GM12891 (cell line): ENCODE measurements at regions not wholly inside any gene's neighbourhood (a gene's known extent, or its start where the extent isn't known, plus 50 kb on each side); places are given as distances from the start of the nearest gene placed in this dataset.
"Not testable (repeated sequence)": the region's sequence is repeated elsewhere in the genome, so short reads cannot be mapped to it uniquely, and the experiment has no call there.

Experiments used
- DNase-seq: peaks from one replicate; pipeline ENCODE4 v3.0.0; 2011; ENCODE audit warnings: low spot score; ENCODE audit not compliant: insufficient read length
- FAIRE-seq: peaks from 2 replicates; lab custom pipeline; 2011; peaks lifted over from hg19 to GRCh38; lab: Jason Lieb, UNC
- PAX5 ChIP-seq: IDR thresholded peaks from 2 replicates; pipeline ENCODE4 v1.6.1; 2011; ENCODE audit warnings: low read length, moderate library complexity, mild to moderate bottlenecking; ENCODE audit not compliant: insufficient read depth, severe bottlenecking
- POLR2A ChIP-seq: IDR thresholded peaks from 2 replicates; pipeline ENCODE4 v1.6.1; 2011; ENCODE audit warnings: low read depth, low read length, control low read depth
- POLR2AphosphoS5 ChIP-seq: IDR thresholded peaks from 2 replicates; pipeline ENCODE4 v1.6.1; 2011; ENCODE audit warnings: low read depth, low read length, control low read depth
- POU2F2 ChIP-seq: IDR thresholded peaks from 2 replicates; pipeline ENCODE4 v1.6.1; 2011; ENCODE audit warnings: low read depth, mild to moderate bottlenecking, control low read depth, low read length, moderate library complexity
- SPI1 ChIP-seq: IDR thresholded peaks from 2 replicates; pipeline ENCODE4 v1.6.1; 2011; ENCODE audit warnings: low read depth, low read length, control low read depth
- TAF1 ChIP-seq: IDR thresholded peaks from 2 replicates; pipeline ENCODE4 v1.6.1; 2011; ENCODE audit warnings: low read depth, low read length, control low read depth

GRCh38 chr13:73665261-73665660, 468.9 kb downstream of the KLF12 start:
- FAIRE-seq, result no peak
- DNase-seq, result no peak
- TF ChIP-seq PAX5 (no peak), POLR2AphosphoS5 (no peak), SPI1 (no peak), POLR2A (no peak), TAF1 (no peak), POU2F2 (no peak)

DNA sequence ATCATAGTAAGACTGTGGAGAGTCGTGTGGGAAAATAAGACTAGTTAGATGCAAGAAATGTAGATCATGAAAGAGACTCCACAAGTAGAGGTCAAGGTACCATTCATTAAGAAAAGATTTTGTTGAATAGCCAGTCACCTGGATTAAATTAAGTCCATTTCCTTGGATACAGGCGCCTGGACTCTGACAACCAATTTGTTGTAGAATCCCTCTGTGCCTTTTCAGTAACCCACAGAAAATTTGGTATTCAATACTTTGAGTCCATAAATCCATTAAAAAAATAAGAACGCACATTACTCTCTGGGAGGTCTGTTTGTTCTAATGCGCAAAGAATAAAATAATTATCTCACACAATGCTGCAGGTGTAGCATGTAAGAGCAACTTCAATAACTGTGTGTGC, 469.4 kb downstream of the KLF12 start:
- no peak for FAIRE-seq
- TF ChIP-seq SPI1 (no peak), POLR2AphosphoS5 (no peak), TAF1 (no peak), POU2F2 (no peak), PAX5 (no peak), POLR2A (no peak)
- DNase-seq, result no peak

GRCh38 chr13:73662833-73663232, 471.4 kb downstream of the KLF12 start:
- no peak for DNase-seq
- FAIRE-seq, result no peak

GRCh38 chr13:73661687-73662425, 472.3 kb downstream of the KLF12 start:
- DNase-seq (no peak), FAIRE-seq (no peak)
- TF ChIP-seq POU2F2 (no peak), TAF1 (no peak), PAX5 (no peak), SPI1 (no peak), POLR2A (no peak), POLR2AphosphoS5 (no peak)

More at GRCh38 chr13:73662833-73663232, 471.4 kb downstream of the KLF12 start:
- no peak for TF ChIP-seq POLR2AphosphoS5
- TF ChIP-seq TAF1, result no peak

- DNase-seq (no peak), FAIRE-seq (no peak)
- TF ChIP-seq SPI1, result no peak
- TF ChIP-seq TAF1, result no peak
- TF ChIP-seq PAX5, result no peak
- no peak for TF ChIP-seq POU2F2
- TF ChIP-seq POLR2A, result no peak
- no peak for TF ChIP-seq POLR2AphosphoS5
Measured at GRCh38 chr13:73661066-73661465, 473.1 kb downstream of the KLF12 start.

DNA sequence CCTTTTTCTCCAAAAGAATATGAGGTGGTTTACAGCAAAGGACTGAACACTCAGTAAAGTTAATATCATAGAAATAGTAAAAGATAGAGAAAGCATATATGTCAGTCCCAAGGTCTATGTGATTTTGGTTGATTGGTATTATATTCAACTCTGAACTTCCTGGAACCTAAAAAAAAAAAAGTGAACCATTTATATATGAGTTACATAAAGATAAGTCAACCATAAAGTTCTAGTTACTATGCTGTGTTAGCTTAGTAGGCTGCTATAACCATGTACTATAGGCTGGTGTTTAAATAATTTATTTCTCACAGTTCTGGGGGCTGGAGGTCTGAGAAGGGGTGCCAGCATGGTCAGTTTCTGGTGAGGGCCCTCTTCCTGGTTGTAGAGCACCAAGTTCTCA, 475.6 kb downstream of the KLF12 start:
- FAIRE-seq (no peak), DNase-seq (no peak)
- TF ChIP-seq POLR2AphosphoS5, result no peak
- TF ChIP-seq SPI1, result no peak

- TF ChIP-seq PAX5 (no peak), TAF1 (no peak), POLR2AphosphoS5 (no peak), POLR2A (no peak), POU2F2 (no peak), SPI1 (no peak)
- DNase-seq (no peak), FAIRE-seq (no peak)
Measured at GRCh38 chr13:73657821-73658540, 476.2 kb downstream of the KLF12 start.

- DNase-seq, result no peak
- no peak for FAIRE-seq
Measured at GRCh38 chr13:73656863-73657262, 477.3 kb downstream of the KLF12 start.

GRCh38 chr13:73653688-73654087, 480.5 kb downstream of the KLF12 start:
- no peak for TF ChIP-seq PAX5
- TF ChIP-seq SPI1, result no peak
- TF ChIP-seq POLR2A, result no peak
- no peak for TF ChIP-seq TAF1
- TF ChIP-seq POU2F2, result no peak
- TF ChIP-seq POLR2AphosphoS5, result no peak
- FAIRE-seq (no peak), DNase-seq (no peak)

More at GRCh38 chr13:73656863-73657262, 477.3 kb downstream of the KLF12 start:
- no peak for TF ChIP-seq SPI1
- no peak for TF ChIP-seq POU2F2
- no peak for TF ChIP-seq POLR2A
- no peak for TF ChIP-seq POLR2AphosphoS5
- TF ChIP-seq TAF1, result no peak
- TF ChIP-seq PAX5, result no peak

GRCh38 chr13:73647417-73647816, 486.8 kb downstream of the KLF12 start:
- TF ChIP-seq TAF1, result no peak
- TF ChIP-seq POLR2A, result no peak
- TF ChIP-seq POLR2AphosphoS5, result no peak
- TF ChIP-seq SPI1, result no peak
- no peak for TF ChIP-seq PAX5
- no peak for TF ChIP-seq POU2F2

GRCh38 chr13:73640476-73641179, 493.6 kb downstream of the KLF12 start:
- not testable (repeated sequence) for FAIRE-seq, DNase-seq

More at GRCh38 chr13:73647417-73647816, 486.8 kb downstream of the KLF12 start:
- no peak for FAIRE-seq
- DNase-seq, result no peak
